Calu3 (cell line): ENCODE measurements at regions not wholly inside any gene's neighbourhood (a gene's known extent, or its start where the extent isn't known, plus 50 kb on each side); places are given as distances from the start of the nearest gene placed in this dataset.

Experiments used
- BruUV-seq: library from RNA; stranded (reverse); fragments of 400-500 nt; replicated peaks from 2 replicates; lab custom pipeline; 2021; lab: Mats Ljungman, UMichigan
- CTCF ChIA-PET: fragments of 300-600 bp; sonication (Branson Sonifier 250); formaldehyde crosslinking; loops from one replicate; lab custom pipeline; 2022; ENCODE audit warnings: antibody characterized with exemption; lab: Charles Lee
- DNase-seq: peaks from one replicate; pipeline ENCODE4 v3.0.0; 2022
- H3K27ac Mint-ChIP-seq: one replicate; pipeline ENCODE4 v1.8.0; 2022; ENCODE audit warnings: mixed read lengths; ENCODE audit not compliant: unreplicated experiment
- H3K27me3 Mint-ChIP-seq: one replicate; pipeline ENCODE4 v1.8.0; 2022; ENCODE audit warnings: mixed read lengths; ENCODE audit not compliant: unreplicated experiment
- H3K36me3 Mint-ChIP-seq: one replicate; pipeline ENCODE4 v1.8.0; 2022; ENCODE audit warnings: mild to moderate bottlenecking, moderate library complexity, mixed read lengths; ENCODE audit not compliant: insufficient read depth, unreplicated experiment
- H3K4me1 Mint-ChIP-seq: one replicate; pipeline ENCODE4 v1.8.0; 2022; ENCODE audit warnings: mild to moderate bottlenecking, low read depth, mixed read lengths; ENCODE audit not compliant: unreplicated experiment
- H3K4me3 Mint-ChIP-seq: one replicate; pipeline ENCODE4 v1.8.0; 2022; ENCODE audit warnings: mild to moderate bottlenecking, low read depth, moderate library complexity, mixed read lengths; ENCODE audit not compliant: unreplicated experiment
- H3K9me3 Mint-ChIP-seq: one replicate; pipeline ENCODE4 v1.8.0; 2022; ENCODE audit warnings: low read depth, mixed read lengths; ENCODE audit not compliant: unreplicated experiment
- CTCF ChIP-seq: fragments of 200-600 bp; IDR thresholded peaks from one replicate; pipeline ENCODE4 v1.8.0; 2022; ENCODE audit warnings: antibody characterized with exemption; ENCODE audit not compliant: unreplicated experiment
- intact Hi-C: fragments of 100-400 bp; cut with micrococcal nuclease; formaldehyde crosslinking; loops from one replicate; pipeline ENCODE4 v1.10.0; 2022; ENCODE audit not compliant: unreplicated experiment

- Mint-ChIP-seq H3K36me3 (no peaks in the 10 kb centered on the region), H3K27me3 (no peaks in the 10 kb centered on the region), H3K4me3 (no peak overlapping the region), H3K27ac (no peak overlapping the region), H3K4me1 (no peaks in the 10 kb centered on the region), H3K9me3 (no peaks in the 10 kb centered on the region)
- no peak for TF ChIP-seq CTCF
- DNase-seq = no peak
- intact Hi-C loops = no loop called here
- CTCF ChIA-PET = no interaction called here
- BruUV-seq = no TSS peak
These were observed 217.9 kb downstream of the NOVA1 start for GRCh38 chr14:26379951-26380350.

GRCh38 chr14:26377150-26377549 is 220.7 kb downstream of the NOVA1 start:
- intact Hi-C loops = no loop called here
- Mint-ChIP-seq H3K36me3 (no peaks in the 10 kb centered on the region), H3K9me3 (no peaks in the 10 kb centered on the region), H3K4me1 (no peaks in the 10 kb centered on the region), H3K4me3 (no peak overlapping the region), H3K27me3 (no peaks in the 10 kb centered on the region), H3K27ac (no peak overlapping the region)
- no peak for TF ChIP-seq CTCF
- CTCF ChIA-PET = no interaction called here
- no TSS peak for BruUV-seq
- no peak for DNase-seq

- BruUV-seq = no TSS peak
- Mint-ChIP-seq H3K36me3 (no peaks in the 10 kb centered on the region), H3K9me3 (peaks cover 5% of the 10 kb centered on the region), H3K27me3 (no peaks in the 10 kb centered on the region), H3K4me1 (no peaks in the 10 kb centered on the region), H3K4me3 (no peak overlapping the region), H3K27ac (no peak overlapping the region)
- CTCF ChIA-PET = no interaction called here
- intact Hi-C loops = no loop called here
- TF ChIP-seq CTCF = no peak
- no peak for DNase-seq
These were observed 227.7 kb downstream of the NOVA1 start for GRCh38 chr14:26370115-26370514.

- Mint-ChIP-seq H3K36me3 (no peaks in the 10 kb centered on the region), H3K4me3 (no peak overlapping the region), H3K9me3 (peaks cover 2% of the 10 kb centered on the region), H3K27me3 (no peaks in the 10 kb centered on the region), H3K4me1 (no peaks in the 10 kb centered on the region), H3K27ac (no peak overlapping the region)
- DNase-seq = no peak
- intact Hi-C loops = no loop called here
- no TSS peak for BruUV-seq
- no peak for TF ChIP-seq CTCF
- CTCF ChIA-PET = no interaction called here
These were observed 234.1 kb downstream of the NOVA1 start for GRCh38 chr14:26363689-26364088.
